Large intestine (tissue), 3 donors: ENCODE measurements at regions not wholly inside any gene's neighbourhood (a gene's known extent, or its start where the extent isn't known, plus 50 kb on each side); places are given as distances from the start of the nearest gene placed in this dataset.

Source experiments
- DNase-seq, 2 donors: peaks; one replicate each; pipeline versions ENCODE4 v3.0.0 to v3.0.0-alpha.2; 2013
- H3K27ac ChIP-seq: one replicate; pipeline ENCODE4 v1.5.1; 2013; ENCODE audit warnings: low read length
- H3K27me3 ChIP-seq: 2 replicates; pipeline ENCODE4 v1.6.1; 2013; ENCODE audit warnings: low read length; ENCODE audit not compliant: control insufficient read depth, insufficient read depth
- H3K36me3 ChIP-seq: 2 replicates; pipeline ENCODE4 v1.6.1; 2013; ENCODE audit warnings: low read length; ENCODE audit not compliant: control insufficient read depth, insufficient read depth
- H3K4me1 ChIP-seq: one replicate; pipeline ENCODE4 v1.6.1; 2013; ENCODE audit warnings: low read length; ENCODE audit not compliant: control insufficient read depth, insufficient read depth
- H3K4me3 ChIP-seq: one replicate; pipeline ENCODE4 v1.5.1; 2013; ENCODE audit warnings: low read length
- H3K9me3 ChIP-seq: one replicate; pipeline ENCODE4 v1.6.1; 2013; ENCODE audit warnings: mild to moderate bottlenecking, low read depth, low read length, moderate library complexity; ENCODE audit not compliant: control insufficient read depth
- WGBS: methylation state at CpG from one replicate; pipeline ENCODE4 v1.1.5; 2013; ENCODE audit warnings: low lambda C conversion rate; ENCODE audit not compliant: insufficient coverage; 5-methylcytosine and 5-hydroxymethylcytosine counted together

- DNase-seq, result no peak
- 87% methylated on average over 3 of the region's 13 CpGs for WGBS
- Histone ChIP-seq H3K27ac (no peak overlapping the region), H3K36me3 (no peaks in the 10 kb centered on the region), H3K4me1 (peaks cover 10% of the 10 kb centered on the region), H3K4me3 (no peak overlapping the region), H3K9me3 (no peaks in the 10 kb centered on the region), H3K27me3 (peaks cover 12% of the 10 kb centered on the region)
These were observed 52.0 kb downstream of the OLIG1 start for GRCh38 chr21:33121715-33122475.

- Histone ChIP-seq H3K9me3 (no peaks in the 10 kb centered on the region), H3K27me3 (peaks cover 10% of the 10 kb centered on the region)
These were observed 52.6 kb downstream of the OLIG1 start for GRCh38 chr21:33122507-33122906.

GRCh38 chr21:33123374-33124123 is 53.6 kb downstream of the OLIG1 start:
- Histone ChIP-seq H3K4me1 (peaks cover 10% of the 10 kb centered on the region), H3K4me3 (no peak overlapping the region), H3K9me3 (no peaks in the 10 kb centered on the region), H3K27ac (no peak overlapping the region), H3K36me3 (no peaks in the 10 kb centered on the region), H3K27me3 (peaks cover 16% of the 10 kb centered on the region)
- 17% methylated on average over 1 of the region's 8 CpGs for WGBS
- DNase-seq, result peak; percentile 26 to 81

More at GRCh38 chr21:33122507-33122906, 52.6 kb downstream of the OLIG1 start:
- Histone ChIP-seq H3K27ac (no peak overlapping the region), H3K4me3 (no peak overlapping the region), H3K36me3 (no peaks in the 10 kb centered on the region), H3K4me1 (peaks cover 10% of the 10 kb centered on the region)
- WGBS, result 95% methylated on average over 3 of the region's 6 CpGs
- DNase-seq, result no peak

GRCh38 chr21:33124889-33125288 is 54.9 kb downstream of the OLIG1 start:
- Histone ChIP-seq H3K27me3 (peaks cover 21% of the 10 kb centered on the region), H3K9me3 (no peaks in the 10 kb centered on the region), H3K36me3 (no peaks in the 10 kb centered on the region), H3K27ac (no peak overlapping the region), H3K4me1 (peaks cover 10% of the 10 kb centered on the region), H3K4me3 (no peak overlapping the region)
- DNase-seq, result no peak
- no CpG with 5 or more reads among the region's 7 CpGs for WGBS

- Histone ChIP-seq H3K27me3 (peaks cover 25% of the 10 kb centered on the region), H3K27ac (no peak overlapping the region), H3K4me1 (peaks cover 10% of the 10 kb centered on the region), H3K4me3 (no peak overlapping the region), H3K36me3 (no peaks in the 10 kb centered on the region), H3K9me3 (no peaks in the 10 kb centered on the region)
- peak in 1 of 2 donors; percentile 18 for DNase-seq
- 30% methylated on average over 5 of the region's 9 CpGs for WGBS
These were observed 55.9 kb downstream of the OLIG1 start for GRCh38 chr21:33125680-33126375.

- Histone ChIP-seq H3K27me3 (peaks cover 30% of the 10 kb centered on the region), H3K36me3 (no peaks in the 10 kb centered on the region), H3K4me1 (peaks cover 10% of the 10 kb centered on the region), H3K27ac (no peak overlapping the region), H3K4me3 (no peak overlapping the region), H3K9me3 (no peaks in the 10 kb centered on the region)
- WGBS, result no CpG with 5 or more reads among the region's 7 CpGs
- no peak for DNase-seq
These were observed 56.6 kb downstream of the OLIG1 start for GRCh38 chr21:33126569-33126968.

- no peaks in the 10 kb centered on the region for H3K9me3 ChIP-seq
- H3K4me1 ChIP-seq, result peaks cover 10% of the 10 kb centered on the region
- peak; percentile 57 to 60 for DNase-seq
- no peaks in the 10 kb centered on the region for H3K36me3 ChIP-seq
- H3K4me3 ChIP-seq, result peak overlapping the region; percentile 31
- WGBS, result no CpG with 5 or more reads among the region's 18 CpGs
- H3K27ac ChIP-seq, result no peak overlapping the region
- peaks cover 33% of the 10 kb centered on the region for H3K27me3 ChIP-seq
These were observed 57.4 kb downstream of the OLIG1 start for GRCh38 chr21:33127154-33127867.

- Histone ChIP-seq H3K27me3 (peaks cover 35% of the 10 kb centered on the region), H3K9me3 (no peaks in the 10 kb centered on the region), H3K27ac (no peak overlapping the region), H3K36me3 (no peaks in the 10 kb centered on the region), H3K4me3 (no peak overlapping the region), H3K4me1 (peaks cover 10% of the 10 kb centered on the region)
- WGBS, result no CpG with 5 or more reads among the region's 6 CpGs
- DNase-seq, result no peak
These were observed 57.9 kb downstream of the OLIG1 start for GRCh38 chr21:33127868-33128242.

GRCh38 chr21:33128538-33128937 is 58.6 kb downstream of the OLIG1 start:
- Histone ChIP-seq H3K4me1 (peaks cover 3% of the 10 kb centered on the region), H3K27me3 (peaks cover 36% of the 10 kb centered on the region), H3K9me3 (no peaks in the 10 kb centered on the region), H3K4me3 (no peak overlapping the region), H3K36me3 (no peaks in the 10 kb centered on the region), H3K27ac (no peak overlapping the region)
- no peak for DNase-seq
- WGBS, result 29% methylated on average over 1 of the region's 3 CpGs

GRCh38 chr21:33132054-33132453 is 62.1 kb downstream of the OLIG1 start:
- H3K4me3 ChIP-seq, result no peak overlapping the region
- WGBS, result no CpG with 5 or more reads among the region's 3 CpGs
- no peak for DNase-seq
- H3K27ac ChIP-seq, result no peak overlapping the region
- H3K27me3 ChIP-seq, result peaks cover 53% of the 10 kb centered on the region
- no peaks in the 10 kb centered on the region for H3K9me3 ChIP-seq
- no peaks in the 10 kb centered on the region for H3K36me3 ChIP-seq
- H3K4me1 ChIP-seq, result no peaks in the 10 kb centered on the region
